Neutrophil (primary cell): ENCODE measurements at regions not wholly inside any gene's neighbourhood (a gene's known extent, or its start where the extent isn't known, plus 50 kb on each side); places are given as distances from the start of the nearest gene placed in this dataset.

Source experiments
- H3K27ac ChIP-seq: fragments of 200-600 bp; sonication (generic); 2 replicates; pipeline ENCODE4 v1.5.1; 2016; ENCODE audit warnings: mild to moderate bottlenecking, moderate library complexity
- H3K27me3 ChIP-seq: fragments of 200-600 bp; sonication (generic); 2 replicates; pipeline ENCODE4 v1.6.0; 2016; ENCODE audit warnings: mild to moderate bottlenecking
- H3K36me3 ChIP-seq: fragments of 200-600 bp; sonication (generic); 2 replicates; pipeline ENCODE4 v1.5.1; 2017
- H3K4me1 ChIP-seq, 2 experiments: fragments of 200-600 bp in 1 of 2; sonication (generic) in 1 of 2; 1 replicate in 1 of 2; 2 replicates in 1 of 2; pipeline versions ENCODE4 v1.5.1 to v1.6.1; 2013 to 2016; ENCODE audit warnings: low read depth in 1 of 2, low read length in 1 of 2, mild to moderate bottlenecking in 1 of 2, moderate library complexity in 1 of 2; ENCODE audit not compliant: control insufficient read depth in 1 of 2, insufficient read depth in 1 of 2
- H3K4me3 ChIP-seq, 2 experiments: fragments of 200-600 bp in 1 of 2; sonication (generic) in 1 of 2; 1 replicate in 1 of 2; 2 replicates in 1 of 2; pipeline ENCODE4 v1.5.1; 2013 to 2016; ENCODE audit warnings: low read depth in 1 of 2, low read length in 1 of 2, mild to moderate bottlenecking in 1 of 2, moderate library complexity in 1 of 2
- H3K9me3 ChIP-seq: fragments of 200-600 bp; sonication (generic); 2 replicates; pipeline ENCODE4 v1.5.1; 2016
- CTCF ChIP-seq: fragments of 200-600 bp; sonication (generic); IDR thresholded peaks from 2 replicates; pipeline ENCODE4 v1.5.1; 2016; ENCODE audit warnings: antibody characterized with exemption

GRCh38 chr5:173808079-173808808 is 79.9 kb upstream of the CPEB4 start:
- TF ChIP-seq CTCF, result no peak
- Histone ChIP-seq H3K4me1 (peaks cover 43 to 49% of the 10 kb centered on the region in 2 experiments), H3K9me3 (no peaks in the 10 kb centered on the region), H3K27ac (peak overlapping the region; percentile 73), H3K36me3 (no peaks in the 10 kb centered on the region), H3K4me3 (no peak overlapping the region), H3K27me3 (no peaks in the 10 kb centered on the region)

GRCh38 chr5:173809014-173809413 is 79.1 kb upstream of the CPEB4 start:
- Histone ChIP-seq H3K36me3 (no peaks in the 10 kb centered on the region), H3K4me3 (no peak overlapping the region), H3K27me3 (no peaks in the 10 kb centered on the region), H3K4me1 (peaks cover 37 to 42% of the 10 kb centered on the region in 2 experiments), H3K27ac (peak overlapping the region; percentile 73), H3K9me3 (no peaks in the 10 kb centered on the region)
- TF ChIP-seq CTCF, result no peak

- no peak for TF ChIP-seq CTCF
- no peak overlapping the region for H3K27ac ChIP-seq
- H3K9me3 ChIP-seq, result no peaks in the 10 kb centered on the region
- no peaks in the 10 kb centered on the region for H3K36me3 ChIP-seq
- peaks cover 13 to 15% of the 10 kb centered on the region in 2 experiments for H3K4me1 ChIP-seq
- H3K27me3 ChIP-seq, result no peaks in the 10 kb centered on the region
- H3K4me3 ChIP-seq, result no peak overlapping the region
These were observed 75.2 kb upstream of the CPEB4 start for GRCh38 chr5:173812811-173813550.

DNA sequence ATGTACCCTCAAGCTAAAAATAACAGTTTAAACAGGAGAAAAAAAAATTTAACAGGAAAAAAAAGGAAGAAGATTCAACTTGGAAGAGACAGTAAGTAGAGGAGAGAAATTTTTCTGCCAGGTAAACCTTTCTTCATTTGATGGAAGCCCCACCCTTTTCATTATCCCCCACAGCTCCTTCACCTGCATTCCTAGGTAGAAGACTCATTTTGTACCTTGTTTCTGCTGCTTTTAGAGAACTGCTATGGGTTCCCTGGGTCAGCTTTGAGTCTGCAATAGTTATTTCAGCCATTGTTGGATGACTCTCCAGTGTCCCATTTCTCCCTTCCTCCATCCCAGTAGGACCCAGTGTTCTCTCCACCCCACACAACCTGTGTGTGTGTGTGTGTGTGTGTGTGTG is 74.1 kb upstream of the CPEB4 start:
- Histone ChIP-seq H3K27ac (no peak overlapping the region), H3K27me3 (no peaks in the 10 kb centered on the region), H3K36me3 (no peaks in the 10 kb centered on the region), H3K4me1 (peaks cover 3 to 5% of the 10 kb centered on the region in 2 experiments), H3K9me3 (no peaks in the 10 kb centered on the region), H3K4me3 (no peak overlapping the region)
- no peak for TF ChIP-seq CTCF

- Histone ChIP-seq H3K27me3 (no peaks in the 10 kb centered on the region), H3K9me3 (no peaks in the 10 kb centered on the region), H3K36me3 (no peaks in the 10 kb centered on the region), H3K27ac (no peak overlapping the region), H3K4me3 (no peak overlapping the region), H3K4me1 (no peaks in the 10 kb centered on the region)
- TF ChIP-seq CTCF, result no peak
These were observed 72.6 kb upstream of the CPEB4 start for GRCh38 chr5:173815571-173815970.
